SHP77 (cell line): ENCODE measurements at regions not wholly inside any gene's neighbourhood (a gene's known extent, or its start where the extent isn't known, plus 50 kb on each side); places are given as distances from the start of the nearest gene placed in this dataset.
A peak's percentile ranks its signal among the peaks of the same experiment; 100 is the strongest.

ENCODE experiments used
- DNase-seq, 2 experiments: peaks; one replicate each; lab custom pipeline; 2025; lab: John Stamatoyannopoulos, UW

GRCh38 chr18:57915865-57916582 lies 112.9 kb upstream of the ATP8B1 start:
- DNase-seq = peak in 1 of 2 experiments; percentile 40

- DNase-seq = peak; percentile 26 to 30
These were observed 112.1 kb upstream of the ATP8B1 start for GRCh38 chr18:57915248-57915647.

- no peak for DNase-seq
These were observed 110.6 kb upstream of the ATP8B1 start for GRCh38 chr18:57913686-57914085.

- no peak for DNase-seq
These were observed 107.7 kb upstream of the ATP8B1 start for GRCh38 chr18:57910817-57911216.

- no peak for DNase-seq
These were observed 107.0 kb upstream of the ATP8B1 start for GRCh38 chr18:57910134-57910533.

- DNase-seq = no peak
These were observed 106.5 kb upstream of the ATP8B1 start for GRCh38 chr18:57909620-57910019.

- DNase-seq = no peak
These were observed 105.0 kb upstream of the ATP8B1 start for GRCh38 chr18:57908092-57908491.

GRCh38 chr18:57907550-57907949 lies 104.4 kb upstream of the ATP8B1 start:
- no peak for DNase-seq

- DNase-seq = no peak
These were observed 103.7 kb upstream of the ATP8B1 start for GRCh38 chr18:57906852-57907251.

GRCh38 chr18:57904535-57904934 lies 101.4 kb upstream of the ATP8B1 start:
- DNase-seq = no peak

GRCh38 chr18:57902721-57903120 lies 99.6 kb upstream of the ATP8B1 start:
- no peak for DNase-seq

GRCh38 chr18:57901825-57902589 lies 98.9 kb upstream of the ATP8B1 start:
- peak; percentile 75 to 90 for DNase-seq

GRCh38 chr18:57900906-57901435 lies 97.9 kb upstream of the ATP8B1 start:
- no peak for DNase-seq

- DNase-seq = peak in 1 of 2 experiments; percentile 18
These were observed 95.5 kb upstream of the ATP8B1 start for GRCh38 chr18:57898506-57899124.

GRCh38 chr18:57895182-57895581 lies 92.1 kb upstream of the ATP8B1 start:
- DNase-seq = no peak

- no peak for DNase-seq
These were observed 88.7 kb upstream of the ATP8B1 start for GRCh38 chr18:57891707-57892391.

- DNase-seq = no peak
These were observed 87.2 kb upstream of the ATP8B1 start for GRCh38 chr18:57890266-57890665.

- no peak for DNase-seq
These were observed 86.7 kb upstream of the ATP8B1 start for GRCh38 chr18:57889841-57890240.

- DNase-seq = no peak
These were observed 84.6 kb upstream of the ATP8B1 start for GRCh38 chr18:57887543-57888383.

- no peak for DNase-seq
These were observed 82.8 kb upstream of the ATP8B1 start for GRCh38 chr18:57885931-57886330.

GRCh38 chr18:57882465-57882864 lies 79.3 kb upstream of the ATP8B1 start:
- DNase-seq = no peak
